ENCODE measurements at regions not wholly inside any gene's neighbourhood (a gene's known extent, or its start where the extent isn't known, plus 50 kb on each side); places are given as distances from the start of the nearest gene placed in this dataset.
"Not testable (repeated sequence)": the region's sequence is repeated elsewhere in the genome, so short reads cannot be mapped to it uniquely, and the experiment has no call there.

- DNase-seq = peak in 1 of 2 donors; percentile 21
- Histone ChIP-seq H3K36me3 (ENCODE audit: control insufficient read depth, insufficient read depth, low read length) (no peaks in the 10 kb centered on the region), H3K9me3 (ENCODE audit: control insufficient read depth, low read depth, low read length) (no peaks in the 10 kb centered on the region), H3K27me3 (ENCODE audit: control insufficient read depth, insufficient read depth, low read length) (no peaks in the 10 kb centered on the region), H3K27ac (ENCODE audit: low read length) (peak overlapping the region; percentile 10), H3K4me3 (ENCODE audit: low read length) (no peak overlapping the region), H3K4me1 (ENCODE audit: control insufficient read depth, insufficient read depth, low read length) (peaks cover 12% of the 10 kb centered on the region)
- WGBS (ENCODE audit: insufficient coverage, low lambda C conversion rate) = 7% methylated on average over 2 of the region's 4 CpGs
Measured at GRCh38 chr6:139982652-139983295, 608.3 kb upstream of the CITED2 start.

DNA sequence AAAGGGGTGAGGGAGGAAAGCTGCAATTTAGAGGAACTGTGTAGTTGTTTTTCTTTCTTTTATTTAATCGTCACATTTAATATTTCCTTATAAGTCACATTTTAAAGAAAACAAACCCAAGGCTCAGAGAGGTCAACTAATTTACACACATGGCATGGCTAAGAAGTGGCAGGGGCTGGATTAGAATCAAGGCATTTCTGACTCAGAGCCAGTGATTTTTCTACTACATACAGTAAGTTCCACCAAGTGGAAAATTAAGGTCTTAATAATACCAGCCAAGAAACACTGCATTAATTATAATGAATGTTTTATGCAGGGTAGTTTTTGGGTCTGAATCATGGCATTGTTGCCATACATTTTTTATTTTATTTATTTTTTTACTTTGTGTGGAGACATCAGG is 607.7 kb upstream of the CITED2 start:
- H3K4me1 ChIP-seq (ENCODE audit: control insufficient read depth, insufficient read depth, low read length) = peaks cover 12% of the 10 kb centered on the region
- no CpG with 5 or more reads among the region's 1 CpG for WGBS (ENCODE audit: insufficient coverage, low lambda C conversion rate)
- no peak overlapping the region for H3K27ac ChIP-seq (ENCODE audit: low read length)
- H3K9me3 ChIP-seq (ENCODE audit: control insufficient read depth, low read depth, low read length) = no peaks in the 10 kb centered on the region
- no peak for DNase-seq
- H3K27me3 ChIP-seq (ENCODE audit: control insufficient read depth, insufficient read depth, low read length) = no peaks in the 10 kb centered on the region
- no peaks in the 10 kb centered on the region for H3K36me3 ChIP-seq (ENCODE audit: control insufficient read depth, insufficient read depth, low read length)
- no peak overlapping the region for H3K4me3 ChIP-seq (ENCODE audit: low read length)

GRCh38 chr6:139981768-139982181 is 607.3 kb upstream of the CITED2 start:
- Histone ChIP-seq H3K27ac (ENCODE audit: low read length) (peak overlapping the region; percentile 1), H3K9me3 (ENCODE audit: control insufficient read depth, low read depth, low read length) (no peaks in the 10 kb centered on the region), H3K27me3 (ENCODE audit: control insufficient read depth, insufficient read depth, low read length) (no peaks in the 10 kb centered on the region), H3K36me3 (ENCODE audit: control insufficient read depth, insufficient read depth, low read length) (no peaks in the 10 kb centered on the region), H3K4me3 (ENCODE audit: low read length) (no peak overlapping the region), H3K4me1 (ENCODE audit: control insufficient read depth, insufficient read depth, low read length) (peaks cover 12% of the 10 kb centered on the region)
- WGBS (ENCODE audit: insufficient coverage, low lambda C conversion rate) = no CpG with 5 or more reads among the region's 5 CpGs
- DNase-seq = peak; percentile 30 to 65

DNA sequence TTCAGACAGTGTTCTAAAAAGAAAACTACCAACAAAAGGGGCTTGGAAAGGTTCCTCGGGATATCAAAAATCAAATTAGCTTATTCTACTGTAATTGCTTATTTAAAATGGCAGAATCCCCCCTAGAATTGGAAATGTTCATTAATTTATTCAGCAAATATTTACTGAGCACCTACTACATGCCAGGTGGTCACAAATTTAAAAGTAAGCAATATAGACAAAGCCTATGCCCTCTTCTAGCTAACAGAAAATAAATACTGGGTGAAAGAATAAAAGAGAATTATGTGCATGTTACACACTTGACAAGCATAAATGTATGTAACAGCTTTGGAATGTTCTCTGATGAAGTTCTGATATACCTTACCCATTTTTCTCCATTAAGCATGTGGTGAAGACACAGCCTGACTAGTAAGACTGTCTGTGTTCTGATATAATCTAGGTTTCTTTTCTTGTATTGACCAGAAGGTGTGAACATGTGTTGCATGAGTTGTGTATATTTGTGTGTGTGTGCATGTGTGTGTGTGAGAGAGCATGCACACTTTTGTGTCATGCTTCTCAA is 606.7 kb upstream of the CITED2 start:
- peak overlapping the region; percentile 1 for H3K27ac ChIP-seq (ENCODE audit: low read length)
- no peak for DNase-seq
- WGBS (ENCODE audit: insufficient coverage, low lambda C conversion rate) = no CpG with 5 or more reads among the region's 1 CpG

GRCh38 chr6:139980631-139981030 is 606.2 kb upstream of the CITED2 start:
- not testable (repeated sequence) for H3K4me3 ChIP-seq (ENCODE audit: low read length); H3K27me3 ChIP-seq (ENCODE audit: control insufficient read depth, insufficient read depth, low read length); H3K9me3 ChIP-seq (ENCODE audit: control insufficient read depth, low read depth, low read length); H3K36me3 ChIP-seq (ENCODE audit: control insufficient read depth, insufficient read depth, low read length)
- H3K4me1 ChIP-seq (ENCODE audit: control insufficient read depth, insufficient read depth, low read length) = peaks cover 12% of the 10 kb centered on the region
- peak overlapping the region; percentile 19 for H3K27ac ChIP-seq (ENCODE audit: low read length)
- WGBS (ENCODE audit: insufficient coverage, low lambda C conversion rate) = no CpG with 5 or more reads among the region's 3 CpGs
- DNase-seq = peak; percentile 72 to 83

More for the DNA sequence above, 606.7 kb upstream of the CITED2 start:
- H3K4me1 ChIP-seq (ENCODE audit: control insufficient read depth, insufficient read depth, low read length) = peaks cover 12% of the 10 kb centered on the region
- H3K4me3 ChIP-seq (ENCODE audit: low read length) = no peak overlapping the region
- H3K27me3 ChIP-seq (ENCODE audit: control insufficient read depth, insufficient read depth, low read length) = no peaks in the 10 kb centered on the region
- H3K9me3 ChIP-seq (ENCODE audit: control insufficient read depth, low read depth, low read length) = no peaks in the 10 kb centered on the region
- no peaks in the 10 kb centered on the region for H3K36me3 ChIP-seq (ENCODE audit: control insufficient read depth, insufficient read depth, low read length)

DNA sequence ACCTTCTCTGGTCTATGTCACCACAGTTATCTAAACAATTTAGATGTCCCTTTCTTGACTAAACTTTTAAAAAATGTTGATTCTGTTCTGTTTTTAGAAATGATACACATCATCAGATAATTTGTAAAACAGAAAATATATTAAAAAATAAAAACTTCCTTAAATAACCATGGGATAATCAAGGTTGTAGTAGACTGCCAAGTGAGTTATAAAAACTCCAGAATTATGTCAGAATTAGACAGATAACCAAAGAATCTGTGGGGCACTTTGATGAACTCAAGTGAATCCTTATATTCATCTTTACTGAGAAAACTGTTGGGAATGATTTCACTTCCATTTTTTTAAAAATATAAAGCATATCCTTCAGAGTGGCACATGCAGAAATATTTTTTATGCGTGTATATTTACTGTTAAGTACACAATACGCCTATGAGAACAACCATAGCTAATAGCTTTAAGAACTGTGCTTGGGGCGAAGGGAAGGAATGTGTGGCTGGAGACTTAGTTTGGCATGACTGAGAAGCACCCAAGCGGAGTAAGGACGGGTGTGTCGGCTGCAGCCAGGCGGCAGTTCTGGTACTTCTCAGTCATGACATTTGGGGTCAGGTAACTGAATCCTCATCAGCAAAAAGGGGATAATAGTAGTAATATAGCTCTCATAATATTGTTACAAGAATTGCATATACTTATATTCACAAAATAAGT is 604.7 kb upstream of the CITED2 start:
- Histone ChIP-seq H3K4me3 (ENCODE audit: low read length) (no peak overlapping the region), H3K4me1 (ENCODE audit: control insufficient read depth, insufficient read depth, low read length) (peaks cover 12% of the 10 kb centered on the region), H3K36me3 (ENCODE audit: control insufficient read depth, insufficient read depth, low read length) (no peaks in the 10 kb centered on the region), H3K27me3 (ENCODE audit: control insufficient read depth, insufficient read depth, low read length) (no peaks in the 10 kb centered on the region), H3K9me3 (ENCODE audit: control insufficient read depth, low read depth, low read length) (no peaks in the 10 kb centered on the region), H3K27ac (ENCODE audit: low read length) (no peak overlapping the region)
- DNase-seq = no peak
- WGBS (ENCODE audit: insufficient coverage, low lambda C conversion rate) = 93% methylated on average over 3 of the region's 7 CpGs

DNA sequence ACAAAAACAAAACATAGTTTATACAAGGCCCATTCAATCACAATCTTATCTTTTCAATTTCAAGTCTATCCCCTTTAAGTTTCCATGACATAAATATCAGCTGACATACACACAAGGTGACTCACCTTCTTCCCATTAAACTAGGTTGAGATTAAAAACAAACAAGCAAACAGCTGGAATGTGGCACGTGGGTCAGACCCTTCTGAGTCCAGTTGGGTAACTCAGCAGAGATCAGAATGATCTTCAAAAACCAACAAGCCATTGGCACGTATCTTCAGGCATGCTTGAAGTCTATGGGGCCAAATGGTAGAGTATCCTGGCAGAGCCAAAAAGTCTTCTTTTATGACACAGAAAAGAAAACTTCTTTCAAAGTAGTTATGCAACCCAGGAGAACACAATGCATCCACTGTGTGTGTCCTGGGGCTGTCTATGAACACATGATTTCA is 603.5 kb upstream of the CITED2 start:
- WGBS (ENCODE audit: insufficient coverage, low lambda C conversion rate) = no CpG with 5 or more reads among the region's 2 CpGs
- peak in 1 of 2 donors; percentile 53 for DNase-seq
- Histone ChIP-seq H3K4me3 (ENCODE audit: low read length) (no peak overlapping the region), H3K27me3 (ENCODE audit: control insufficient read depth, insufficient read depth, low read length) (no peaks in the 10 kb centered on the region), H3K9me3 (ENCODE audit: control insufficient read depth, low read depth, low read length) (no peaks in the 10 kb centered on the region), H3K27ac (ENCODE audit: low read length) (no peak overlapping the region), H3K36me3 (ENCODE audit: control insufficient read depth, insufficient read depth, low read length) (no peaks in the 10 kb centered on the region), H3K4me1 (ENCODE audit: control insufficient read depth, insufficient read depth, low read length) (peaks cover 10% of the 10 kb centered on the region)

- WGBS (ENCODE audit: insufficient coverage, low lambda C conversion rate) = 33% methylated on average over 1 of the region's 3 CpGs
Measured at GRCh38 chr6:139973669-139974344, 599.4 kb upstream of the CITED2 start.

DNA sequence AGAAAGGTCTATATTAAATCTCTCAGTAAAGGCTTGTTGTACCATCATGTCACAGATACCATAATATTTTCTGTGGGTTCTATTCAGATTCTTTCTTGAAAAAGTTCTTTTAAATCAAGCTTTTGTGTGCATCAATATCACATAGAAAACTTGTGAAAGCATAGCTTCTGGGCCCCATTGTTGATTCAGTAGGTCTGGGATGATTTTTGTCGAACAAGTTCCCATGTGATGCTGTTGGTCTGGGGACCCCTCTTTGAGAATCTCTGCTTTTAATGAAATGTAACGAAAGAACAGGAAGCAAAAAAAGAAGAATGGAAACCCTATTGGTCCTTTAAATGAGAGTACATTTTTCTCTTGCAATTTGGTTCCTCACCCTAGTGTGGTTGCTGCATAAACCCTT is 597.7 kb upstream of the CITED2 start:
- no CpG with 5 or more reads among the region's 2 CpGs for WGBS (ENCODE audit: insufficient coverage, low lambda C conversion rate)
- H3K4me1 ChIP-seq (ENCODE audit: control insufficient read depth, insufficient read depth, low read length) = no peaks in the 10 kb centered on the region
- DNase-seq = no peak
- H3K27me3 ChIP-seq (ENCODE audit: control insufficient read depth, insufficient read depth, low read length) = no peaks in the 10 kb centered on the region
- no peak overlapping the region for H3K4me3 ChIP-seq (ENCODE audit: low read length)
- H3K9me3 ChIP-seq (ENCODE audit: control insufficient read depth, low read depth, low read length) = no peaks in the 10 kb centered on the region
- H3K27ac ChIP-seq (ENCODE audit: low read length) = no peak overlapping the region
- no peaks in the 10 kb centered on the region for H3K36me3 ChIP-seq (ENCODE audit: control insufficient read depth, insufficient read depth, low read length)

More at GRCh38 chr6:139973669-139974344, 599.4 kb upstream of the CITED2 start:
- Histone ChIP-seq H3K36me3 (ENCODE audit: control insufficient read depth, insufficient read depth, low read length) (no peaks in the 10 kb centered on the region), H3K4me1 (ENCODE audit: control insufficient read depth, insufficient read depth, low read length) (no peaks in the 10 kb centered on the region), H3K4me3 (ENCODE audit: low read length) (no peak overlapping the region), H3K27ac (ENCODE audit: low read length) (no peak overlapping the region), H3K9me3 (ENCODE audit: control insufficient read depth, low read depth, low read length) (no peaks in the 10 kb centered on the region), H3K27me3 (ENCODE audit: control insufficient read depth, insufficient read depth, low read length) (no peaks in the 10 kb centered on the region)
- DNase-seq = peak in 1 of 2 donors; percentile 27

GRCh38 chr6:139970591-139970991 is 596.1 kb upstream of the CITED2 start:
- Histone ChIP-seq H3K27me3 (ENCODE audit: control insufficient read depth, insufficient read depth, low read length) (no peaks in the 10 kb centered on the region), H3K9me3 (ENCODE audit: control insufficient read depth, low read depth, low read length) (no peaks in the 10 kb centered on the region), H3K4me3 (ENCODE audit: low read length) (no peak overlapping the region), H3K36me3 (ENCODE audit: control insufficient read depth, insufficient read depth, low read length) (no peaks in the 10 kb centered on the region), H3K4me1 (ENCODE audit: control insufficient read depth, insufficient read depth, low read length) (no peaks in the 10 kb centered on the region), H3K27ac (ENCODE audit: low read length) (no peak overlapping the region)
- WGBS (ENCODE audit: insufficient coverage, low lambda C conversion rate) = no CpG with 5 or more reads among the region's 1 CpG
- DNase-seq = no peak

All from large intestine (tissue), 3 donors.